GM23338 (cell line): ENCODE measurements at regions not wholly inside any gene's neighbourhood (a gene's known extent, or its start where the extent isn't known, plus 50 kb on each side); places are given as distances from the start of the nearest gene placed in this dataset.

Source experiments
- ATAC-seq: fragments of 200-7000 bp; cut with Tn5 transposase; 3 replicates; pipeline ENCODE4 v1.9.1; 2020
- DNase-seq: peaks from one replicate; pipeline ENCODE4 v3.0.0-alpha.2; 2015; ENCODE audit warnings: low spot score
- H2AFZ ChIP-seq: fragments of 200-600 bp; sonication (generic); 2 replicates; pipeline ENCODE4 v1.8.0; 2016; ENCODE audit warnings: antibody characterized with exemption, mild to moderate bottlenecking, moderate library complexity
- H3F3A ChIP-seq: fragments of 200-600 bp; sonication (generic); replicated peaks from 2 replicates; pipeline ENCODE4 v1.8.0; 2017; ENCODE audit warnings: antibody characterized with exemption, mixed run types, low read depth
- H3K27ac ChIP-seq: fragments of 200-600 bp; sonication (generic); 2 replicates; pipeline ENCODE4 v1.6.1; 2016; ENCODE audit warnings: low read depth
- H3K27me3 ChIP-seq: fragments of 200-600 bp; sonication (generic); 2 replicates; pipeline ENCODE4 v1.8.0; 2016; ENCODE audit warnings: mild to moderate bottlenecking, mixed run types, moderate library complexity; ENCODE audit not compliant: insufficient read depth
- H3K36me3 ChIP-seq: fragments of 200-600 bp; sonication (generic); 2 replicates; pipeline ENCODE4 v1.8.0; 2016; ENCODE audit warnings: mild to moderate bottlenecking; ENCODE audit not compliant: insufficient read depth
- H3K4me1 ChIP-seq: fragments of 200-600 bp; sonication (generic); 2 replicates; pipeline ENCODE4 v1.8.0; 2016; ENCODE audit warnings: mild to moderate bottlenecking, moderate library complexity; ENCODE audit not compliant: insufficient read depth
- H3K4me2 ChIP-seq: fragments of 200-600 bp; sonication (generic); 2 replicates; pipeline ENCODE4 v1.7.1; 2017; ENCODE audit warnings: mixed run types
- H3K4me3 ChIP-seq: fragments of 200-600 bp; sonication (generic); 2 replicates; pipeline ENCODE4 v1.6.1; 2016; ENCODE audit warnings: mixed run types
- H3K79me2 ChIP-seq: fragments of 200-600 bp; sonication (generic); replicated peaks from 2 replicates; pipeline ENCODE4 v1.8.0; 2017; ENCODE audit warnings: mild to moderate bottlenecking; ENCODE audit not compliant: insufficient read depth
- H3K9me2 ChIP-seq: fragments of 200-600 bp; sonication (generic); 2 replicates; pipeline ENCODE4 v1.8.0; 2017; ENCODE audit not compliant: insufficient read depth
- H4K20me1 ChIP-seq: fragments of 200-600 bp; sonication (generic); replicated peaks from 2 replicates; pipeline ENCODE4 v1.8.0; 2017; ENCODE audit warnings: mild to moderate bottlenecking; ENCODE audit not compliant: insufficient read depth
- H3K27ac Mint-ChIP-seq: 2 replicates; pipeline ENCODE4 v1.8.0; 2020; ENCODE audit warnings: inconsistent platforms, mild to moderate bottlenecking, moderate library complexity, mixed read lengths
- H3K27me3 Mint-ChIP-seq: 3 replicates; pipeline ENCODE4 v1.8.0; 2022; ENCODE audit warnings: low read depth, mild to moderate bottlenecking, moderate library complexity, mixed read lengths, inconsistent platforms; ENCODE audit not compliant: insufficient read depth, poor library complexity
- H3K36me3 Mint-ChIP-seq: 3 replicates; pipeline ENCODE4 v1.8.0; 2021; ENCODE audit warnings: low read depth, mild to moderate bottlenecking, inconsistent platforms, moderate library complexity, mixed read lengths
- H3K4me1 Mint-ChIP-seq: 3 replicates; pipeline ENCODE4 v1.8.0; 2020; ENCODE audit warnings: mild to moderate bottlenecking, inconsistent platforms, mixed read lengths
- H3K4me3 Mint-ChIP-seq: 3 replicates; pipeline ENCODE4 v1.8.0; 2021; ENCODE audit warnings: moderate library complexity, mild to moderate bottlenecking, inconsistent platforms, mixed read lengths
- H3K9me3 Mint-ChIP-seq: 3 replicates; pipeline ENCODE4 v1.8.0; 2020; ENCODE audit warnings: moderate library complexity, mild to moderate bottlenecking, inconsistent platforms, mixed read lengths
- CREB1 ChIP-seq: fragments of 250-450 bp; sonication (Bioruptor Pico); IDR thresholded peaks from 2 replicates; pipeline ENCODE4 v1.5.0; 2020; ENCODE audit warnings: low read depth, mild to moderate bottlenecking, moderate library complexity
- CTCF ChIP-seq, 2 experiments: fragments of 200-600 bp in 1 of 2; sonication (generic) in 1 of 2; conservative IDR thresholded peaks; 2 replicates each; pipeline versions ENCODE4 v1.5.1 to v1.6.1; 2016 to 2017; ENCODE audit warnings: antibody characterized with exemption in 2 of 2, low read depth in 2 of 2, mild to moderate bottlenecking in 2 of 2, moderate library complexity in 1 of 2
- ETS1 ChIP-seq: IDR thresholded peaks from 2 replicates; pipeline ENCODE4 v1.6.1; 2016; ENCODE audit warnings: antibody characterized with exemption
- EZH2 ChIP-seq: fragments of 200-600 bp; sonication (generic); IDR thresholded peaks from one replicate; pipeline ENCODE4 v1.8.0; 2017; ENCODE audit warnings: antibody characterized with exemption, mild to moderate bottlenecking, low read depth; ENCODE audit not compliant: unreplicated experiment
- EZH2phosphoT487 ChIP-seq: fragments of 200-600 bp; sonication (generic); IDR thresholded peaks from one replicate; pipeline ENCODE4 v1.8.1; 2018; ENCODE audit warnings: antibody characterized with exemption; ENCODE audit not compliant: unreplicated experiment
- JUNB ChIP-seq: IDR thresholded peaks from one replicate; pipeline ENCODE4 v1.6.1; 2016; ENCODE audit warnings: antibody characterized with exemption; ENCODE audit not compliant: unreplicated experiment
- NANOG ChIP-seq: IDR thresholded peaks from 2 replicates; pipeline ENCODE4 v1.6.1; 2016; ENCODE audit warnings: antibody characterized with exemption, borderline replicate concordance
- POLR2AphosphoS5 ChIP-seq: IDR thresholded peaks from 2 replicates; pipeline ENCODE4 v1.6.1; 2016; ENCODE audit warnings: antibody characterized with exemption, low read depth
- REST ChIP-seq: IDR thresholded peaks from one replicate; pipeline ENCODE4 v1.6.1; 2018; ENCODE audit warnings: antibody characterized with exemption; ENCODE audit not compliant: unreplicated experiment
- STAT1 ChIP-seq: IDR thresholded peaks from one replicate; pipeline ENCODE4 v1.6.1; 2016; ENCODE audit warnings: antibody characterized with exemption; ENCODE audit not compliant: unreplicated experiment
- ZNF331 ChIP-seq: fragments of 250-450 bp; sonication (Bioruptor Pico); IDR thresholded peaks from 2 replicates; pipeline ENCODE4 v1.5.0; 2020; ENCODE audit warnings: low read depth, mild to moderate bottlenecking, moderate library complexity

- no peaks in the 10 kb centered on the region for H3K9me3 Mint-ChIP-seq
- H4K20me1 ChIP-seq: no peaks in the 10 kb centered on the region
- no peak overlapping the region for H3K27ac ChIP-seq
- peaks cover 42% of the 10 kb centered on the region for H3K4me1 ChIP-seq
- TF ChIP-seq POLR2AphosphoS5 (no peak), CREB1 (no peak), EZH2 (no peak), STAT1 (no peak), EZH2phosphoT487 (no peak), ETS1 (no peak), REST (no peak), JUNB (no peak), NANOG (no peak), CTCF (conservative IDR thresholded peaks at IDR 0.05; ENCODE audit: low read depth in 2 of 2) (no peak), ZNF331 (no peak)
- DNase-seq (no peak), ATAC-seq (no peak)
- H3K27ac Mint-ChIP-seq: no peak overlapping the region
- H3K9me2 ChIP-seq: peaks cover 8% of the 10 kb centered on the region
- no peaks in the 10 kb centered on the region for H3K27me3 ChIP-seq
- H3K4me3 ChIP-seq: no peak overlapping the region
- H2AFZ ChIP-seq: no peak overlapping the region
- no peak overlapping the region for H3K4me3 Mint-ChIP-seq
- peak overlapping the region; percentile 32; the same call in 1 of the 2 replicates for H3K4me2 ChIP-seq
- H3F3A ChIP-seq: peaks cover 17% of the 10 kb centered on the region; the same call in 1 of the 2 replicates
- no peaks in the 10 kb centered on the region for H3K36me3 Mint-ChIP-seq
- no peaks in the 10 kb centered on the region for H3K36me3 ChIP-seq
- H3K4me1 Mint-ChIP-seq: peaks cover 73% of the 10 kb centered on the region
- peaks cover 7% of the 10 kb centered on the region for H3K27me3 Mint-ChIP-seq
- no peaks in the 10 kb centered on the region for H3K79me2 ChIP-seq
Observed at GRCh38 chr6:40331545-40331944, 255.6 kb downstream of the LRFN2 start.
